IMR-90 (cell line): ENCODE measurements at regions not wholly inside any gene's neighbourhood (a gene's known extent, or its start where the extent isn't known, plus 50 kb on each side); places are given as distances from the start of the nearest gene placed in this dataset.

ENCODE experiments used
- CHD1 ChIP-seq: IDR thresholded peaks from 2 replicates; pipeline ENCODE4 v1.6.1; 2012; ENCODE audit warnings: low read depth, low read length, improper control_type of control experiment
- CTCF ChIP-seq: conservative IDR thresholded peaks from 2 replicates; pipeline ENCODE4 v1.5.1; 2012; ENCODE audit warnings: mild to moderate bottlenecking, low read depth, low read length, improper control_type of control experiment
- MAFK ChIP-seq: IDR thresholded peaks from 2 replicates; pipeline ENCODE4 v1.6.1; 2012; ENCODE audit warnings: low read depth, low read length, improper control_type of control experiment
- MAZ ChIP-seq: IDR thresholded peaks from 2 replicates; pipeline ENCODE4 v1.6.1; 2012; ENCODE audit warnings: low read depth, mild to moderate bottlenecking, low read length, improper control_type of control experiment, moderate library complexity, borderline replicate concordance
- MXI1 ChIP-seq: IDR thresholded peaks from 2 replicates; pipeline ENCODE4 v1.6.1; 2012; ENCODE audit warnings: low read depth, mild to moderate bottlenecking, low read length, moderate library complexity, borderline replicate concordance
- POLR2A ChIP-seq: IDR thresholded peaks from 2 replicates; pipeline ENCODE4 v1.6.1; 2012; ENCODE audit warnings: mild to moderate bottlenecking, low read depth, low read length
- RAD21 ChIP-seq: IDR thresholded peaks from 2 replicates; pipeline ENCODE4 v1.6.1; 2012; ENCODE audit warnings: low read length, improper control_type of control experiment
- SMC3 ChIP-seq: fragments of 150-350 bp; IDR thresholded peaks from 2 replicates; pipeline ENCODE4 v1.6.1; 2016; ENCODE audit warnings: low read depth, mild to moderate bottlenecking, antibody characterized with exemption, low read length, moderate library complexity
- USF2 ChIP-seq: fragments of 150-350 bp; IDR thresholded peaks from 2 replicates; pipeline ENCODE4 v1.6.1; 2017; ENCODE audit warnings: mild to moderate bottlenecking, antibody characterized with exemption, low read length, low read depth

GRCh38 chr1:80385650-80386049 lies 1379.1 kb upstream of the ADGRL4 start:
- TF ChIP-seq SMC3 = no peak
- no peak for TF ChIP-seq CTCF
- no peak for TF ChIP-seq MXI1
- TF ChIP-seq CHD1 = no peak
- no peak for TF ChIP-seq POLR2A
- no peak for TF ChIP-seq MAFK
- TF ChIP-seq USF2 = no peak
- TF ChIP-seq RAD21 = no peak
- TF ChIP-seq MAZ = no peak
